Fibroblast of skin of right quadriceps (primary cell): ENCODE measurements at regions not wholly inside any gene's neighbourhood (a gene's known extent, or its start where the extent isn't known, plus 50 kb on each side); places are given as distances from the start of the nearest gene placed in this dataset.

Experiments used
- DNase-seq: peaks from one replicate; pipeline ENCODE4 v3.0.0-alpha.2; 2013

- DNase-seq = peak; percentile 95
These were observed 120.9 kb upstream of the COL3A1 start for GRCh38 chr2:188853307-188853706.

GRCh38 chr2:188865681-188866080, 108.5 kb upstream of the COL3A1 start:
- DNase-seq = no peak

- DNase-seq = peak; percentile 63
These were observed 104.6 kb upstream of the COL3A1 start for GRCh38 chr2:188869550-188869949.

- DNase-seq = peak; percentile 94
These were observed 103.9 kb upstream of the COL3A1 start for GRCh38 chr2:188870289-188870688.

GRCh38 chr2:188875104-188875503, 99.1 kb upstream of the COL3A1 start:
- no peak for DNase-seq

- DNase-seq = peak; percentile 35
These were observed 95.5 kb upstream of the COL3A1 start for GRCh38 chr2:188878716-188879115.

GRCh38 chr2:188880740-188881139, 93.4 kb upstream of the COL3A1 start:
- no peak for DNase-seq

- no peak for DNase-seq
These were observed 92.7 kb upstream of the COL3A1 start for GRCh38 chr2:188881434-188881833.

- DNase-seq = peak; percentile 77
These were observed 90.1 kb upstream of the COL3A1 start for GRCh38 chr2:188884046-188884445.

GRCh38 chr2:188884517-188884916, 89.7 kb upstream of the COL3A1 start:
- DNase-seq = no peak

GRCh38 chr2:188889187-188889586, 85.0 kb upstream of the COL3A1 start:
- DNase-seq = no peak

GRCh38 chr2:188890755-188891154, 83.4 kb upstream of the COL3A1 start:
- DNase-seq = no peak

- peak; percentile 19 for DNase-seq
These were observed 81.5 kb upstream of the COL3A1 start for GRCh38 chr2:188892636-188893035.

- DNase-seq = no peak
These were observed 80.2 kb upstream of the COL3A1 start for GRCh38 chr2:188893972-188894371.

- no peak for DNase-seq
These were observed 79.2 kb upstream of the COL3A1 start for GRCh38 chr2:188894979-188895378.

- DNase-seq = peak; percentile 30
These were observed 77.1 kb upstream of the COL3A1 start for GRCh38 chr2:188897096-188897495.

GRCh38 chr2:188898261-188898660, 75.9 kb upstream of the COL3A1 start:
- peak; percentile 75 for DNase-seq

GRCh38 chr2:188902901-188903491, 71.2 kb upstream of the COL3A1 start:
- peak; percentile 68 for DNase-seq

- DNase-seq = no peak
These were observed 70.4 kb upstream of the COL3A1 start for GRCh38 chr2:188903740-188904139.

- DNase-seq = no peak
These were observed 65.1 kb upstream of the COL3A1 start for GRCh38 chr2:188909036-188909435.

GRCh38 chr2:188916736-188917135, 57.4 kb upstream of the COL3A1 start:
- no peak for DNase-seq

GRCh38 chr2:188917632-188918031, 56.5 kb upstream of the COL3A1 start:
- DNase-seq = no peak

GRCh38 chr2:188919824-188920223, 54.3 kb upstream of the COL3A1 start:
- DNase-seq = no peak

- no peak for DNase-seq
These were observed 52.0 kb upstream of the COL3A1 start for GRCh38 chr2:188922191-188922590.
